Endothelial cell of umbilical vein (primary cell): ENCODE measurements at regions not wholly inside any gene's neighbourhood (a gene's known extent, or its start where the extent isn't known, plus 50 kb on each side); places are given as distances from the start of the nearest gene placed in this dataset.
"Not testable (repeated sequence)": the region's sequence is repeated elsewhere in the genome, so short reads cannot be mapped to it uniquely, and the experiment has no call there.

Experiments
- BruUV-seq: library from RNA; stranded (reverse); fragments of 400-500 nt; replicated peaks from 2 replicates; lab custom pipeline; 2021; lab: Mats Ljungman, UMichigan
- CTCF ChIA-PET: fragments of 300-600, 350-600 bp; sonication (Branson Sonifier 250); formaldehyde crosslinking; loops from one replicate; lab custom pipeline; 2021; ENCODE audit warnings: antibody characterized with exemption, inconsistent platforms; lab: Charles Lee
- POLR2A ChIA-PET: fragments of 300-600, 350-600 bp; sonication (Branson Sonifier 250); formaldehyde crosslinking; loops from one replicate; lab custom pipeline; 2021; ENCODE audit warnings: antibody characterized with exemption, inconsistent platforms; lab: Charles Lee
- DNase-seq: peaks from one replicate; pipeline ENCODE4 v3.0.0-alpha.2; 2011; ENCODE audit warnings: low read depth, low spot score
- FAIRE-seq: peaks from 2 replicates; lab custom pipeline; 2011; peaks lifted over from hg19 to GRCh38; lab: Jason Lieb, UNC
- H2AFZ ChIP-seq: 2 replicates; pipeline ENCODE4 v1.6.0; 2012; ENCODE audit warnings: low read depth, low read length, control low read depth, inconsistent platforms
- H3K27ac ChIP-seq: 2 replicates; pipeline ENCODE4 v1.5.1; 2011; ENCODE audit warnings: low read depth, mild to moderate bottlenecking, control low read depth, low read length, moderate library complexity; ENCODE audit not compliant: insufficient read depth
- H3K27me3 ChIP-seq, 2 experiments: 2 replicates each; pipeline versions ENCODE4 v1.6.0 to v1.6.1; 2011; ENCODE audit warnings: low read length in 2 of 2, mixed read lengths in 1 of 2; ENCODE audit not compliant: control insufficient read depth in 2 of 2, insufficient read depth in 2 of 2
- H3K36me3 ChIP-seq, 2 experiments: 2 replicates in 1 of 2; 3 replicates in 1 of 2; pipeline ENCODE4 v1.5.1; 2011; ENCODE audit warnings: low read length in 2 of 2, mild to moderate bottlenecking in 1 of 2, moderate library complexity in 1 of 2; ENCODE audit not compliant: control insufficient read depth in 2 of 2, insufficient read depth in 2 of 2; ENCODE audit errors: extremely low read depth in 1 of 2
- H3K4me1 ChIP-seq: 3 replicates; pipeline ENCODE4 v1.5.1; 2011; ENCODE audit warnings: mild to moderate bottlenecking, low read length; ENCODE audit not compliant: control insufficient read depth, insufficient read depth; ENCODE audit errors: extremely low read depth
- H3K4me2 ChIP-seq: 2 replicates; pipeline ENCODE4 v1.6.1; 2011; ENCODE audit warnings: low read length, control low read depth, mixed read lengths; ENCODE audit not compliant: insufficient read depth
- H3K4me3 ChIP-seq, 3 experiments: fragments of 200-600 bp in 1 of 3; sonication (generic), shearing (Covaris generic) in 1 of 3; replicated peaks in 1 of 3; 2 replicates each; pipeline ENCODE4 v1.5.1; 2011 to 2016; ENCODE audit warnings: control low read depth in 3 of 3, low read length in 3 of 3, mild to moderate bottlenecking in 2 of 3, inconsistent platforms in 1 of 3, low read depth in 1 of 3, moderate library complexity in 1 of 3; ENCODE audit not compliant: insufficient read depth in 1 of 3
- H3K79me2 ChIP-seq: 2 replicates; pipeline ENCODE4 v1.6.0; 2012; ENCODE audit warnings: low read length, inconsistent platforms; ENCODE audit not compliant: control insufficient read depth, insufficient read depth
- H3K9ac ChIP-seq: replicated peaks from 2 replicates; pipeline ENCODE3; 2011; ENCODE audit warnings: low read length, control low read depth; ENCODE audit not compliant: insufficient read depth; ENCODE audit errors: extremely low read depth
- H3K9me1 ChIP-seq: replicated peaks from 3 replicates; pipeline ENCODE4 v1.6.0; 2011; ENCODE audit warnings: mild to moderate bottlenecking, low read length; ENCODE audit not compliant: control insufficient read depth, insufficient read depth; ENCODE audit errors: extremely low read depth
- H3K9me3 ChIP-seq: replicated peaks from 2 replicates; pipeline ENCODE4 v1.5.1; 2012; ENCODE audit warnings: low read length, inconsistent platforms; ENCODE audit not compliant: control insufficient read depth, insufficient read depth
- H4K20me1 ChIP-seq: replicated peaks from 2 replicates; pipeline ENCODE3; 2011; ENCODE audit warnings: mild to moderate bottlenecking, low read length; ENCODE audit not compliant: control insufficient read depth, insufficient read depth; ENCODE audit errors: extremely low read depth
- EZH2 ChIP-seq: IDR thresholded peaks from 2 replicates; pipeline ENCODE4 v1.6.1; 2012; ENCODE audit warnings: borderline replicate concordance, low read depth, mild to moderate bottlenecking, moderate library complexity, low read length, inconsistent platforms; ENCODE audit not compliant: severe bottlenecking
- FOS ChIP-seq: IDR thresholded peaks from 2 replicates; pipeline ENCODE4 v1.6.1; 2011; ENCODE audit warnings: mild to moderate bottlenecking, low read length, moderate library complexity, borderline replicate concordance; ENCODE audit not compliant: insufficient read depth
- GATA2 ChIP-seq: IDR thresholded peaks from 2 replicates; pipeline ENCODE4 v1.7.0; 2011; ENCODE audit warnings: low read depth, mild to moderate bottlenecking, moderate library complexity, mixed read lengths, low read length; ENCODE audit not compliant: insufficient read length, insufficient read depth
- JUN ChIP-seq: IDR thresholded peaks from 2 replicates; pipeline ENCODE4 v1.6.1; 2011; ENCODE audit warnings: borderline replicate concordance, low read depth; ENCODE audit not compliant: insufficient read length, insufficient read depth
- MAX ChIP-seq: IDR thresholded peaks from 2 replicates; pipeline ENCODE4 v1.6.1; 2011; ENCODE audit not compliant: insufficient read depth, insufficient read length
- MYC ChIP-seq: IDR thresholded peaks from one replicate; pipeline ENCODE4 v1.6.1; 2011; ENCODE audit warnings: mild to moderate bottlenecking, low read depth, low read length
- POLR2A ChIP-seq: IDR thresholded peaks from 2 replicates; pipeline ENCODE4 v1.6.1; 2012; ENCODE audit warnings: low read depth, mild to moderate bottlenecking, control low read depth, low read length
- POLR2AphosphoS5 ChIP-seq: IDR thresholded peaks from 2 replicates; pipeline ENCODE4 v1.6.1; 2012; ENCODE audit warnings: low read depth, mild to moderate bottlenecking, control low read depth, low read length, moderate library complexity; ENCODE audit not compliant: insufficient read depth
- dilution Hi-C: fragments of 300-500 bp; cut with MboI; formaldehyde crosslinking; loops from one replicate; pipeline ENCODE4 v1.15.0; 2019; ENCODE audit warnings: low sequenced_read_pairs; ENCODE audit not compliant: extremely low pct_ligation_motif_present
- intact Hi-C: fragments of 100-400 bp; cut with micrococcal nuclease; formaldehyde crosslinking; loops from one replicate; pipeline ENCODE4 v1.10.0; 2022
- TF ChIP-seq, protein P1 (sequence below), 2 donors: IDR thresholded peaks; 1 replicate in 1 of 2; 2 replicates in 1 of 2; pipeline ENCODE4 v1.5.1; 2011; ENCODE audit warnings: low read length in 2 of 2, mild to moderate bottlenecking in 2 of 2, moderate library complexity in 2 of 2, control low read depth in 1 of 2, inconsistent platforms in 1 of 2, low read depth in 1 of 2; ENCODE audit not compliant: insufficient read depth in 1 of 2; ENCODE audit errors: extremely low read depth in 1 of 2

- Histone ChIP-seq H3K4me1 (no peaks in the 10 kb centered on the region), H3K79me2 (no peaks in the 10 kb centered on the region), H3K27ac (no peak overlapping the region), H3K4me3 (no peak overlapping the region), H3K9me3 (no peaks in the 10 kb centered on the region), H4K20me1 (no peaks in the 10 kb centered on the region), H3K9ac (no peak overlapping the region), H3K4me2 (no peak overlapping the region), H2AFZ (no peak overlapping the region), H3K36me3 (no peaks in the 10 kb centered on the region), H3K27me3 (no peaks in the 10 kb centered on the region), H3K9me1 (no peaks in the 10 kb centered on the region)
- TF ChIP-seq MYC (no peak), POLR2AphosphoS5 (no peak), GATA2 (no peak), EZH2 (no peak), POLR2A (no peak), JUN (no peak), FOS (no peak), MAX (no peak)
- TF ChIP-seq, protein P1, sequence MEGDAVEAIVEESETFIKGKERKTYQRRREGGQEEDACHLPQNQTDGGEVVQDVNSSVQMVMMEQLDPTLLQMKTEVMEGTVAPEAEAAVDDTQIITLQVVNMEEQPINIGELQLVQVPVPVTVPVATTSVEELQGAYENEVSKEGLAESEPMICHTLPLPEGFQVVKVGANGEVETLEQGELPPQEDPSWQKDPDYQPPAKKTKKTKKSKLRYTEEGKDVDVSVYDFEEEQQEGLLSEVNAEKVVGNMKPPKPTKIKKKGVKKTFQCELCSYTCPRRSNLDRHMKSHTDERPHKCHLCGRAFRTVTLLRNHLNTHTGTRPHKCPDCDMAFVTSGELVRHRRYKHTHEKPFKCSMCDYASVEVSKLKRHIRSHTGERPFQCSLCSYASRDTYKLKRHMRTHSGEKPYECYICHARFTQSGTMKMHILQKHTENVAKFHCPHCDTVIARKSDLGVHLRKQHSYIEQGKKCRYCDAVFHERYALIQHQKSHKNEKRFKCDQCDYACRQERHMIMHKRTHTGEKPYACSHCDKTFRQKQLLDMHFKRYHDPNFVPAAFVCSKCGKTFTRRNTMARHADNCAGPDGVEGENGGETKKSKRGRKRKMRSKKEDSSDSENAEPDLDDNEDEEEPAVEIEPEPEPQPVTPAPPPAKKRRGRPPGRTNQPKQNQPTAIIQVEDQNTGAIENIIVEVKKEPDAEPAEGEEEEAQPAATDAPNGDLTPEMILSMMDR (IDR thresholded peaks at IDR 0.05; ENCODE audit: extremely low read depth in 1 of 2, insufficient read depth in 1 of 2, low read depth in 1 of 2, low read length in 2 of 2) = no peak
- POLR2A ChIA-PET = no interaction called here
- FAIRE-seq = no peak
- DNase-seq = no peak
- CTCF ChIA-PET = no interaction called here
- dilution Hi-C loops (no loop called here), intact Hi-C loops (no loop called here)
- no TSS peak for BruUV-seq
These were observed 1094.1 kb downstream of the DNAJB9 start for GRCh38 chr7:109663806-109664205.

DNA sequence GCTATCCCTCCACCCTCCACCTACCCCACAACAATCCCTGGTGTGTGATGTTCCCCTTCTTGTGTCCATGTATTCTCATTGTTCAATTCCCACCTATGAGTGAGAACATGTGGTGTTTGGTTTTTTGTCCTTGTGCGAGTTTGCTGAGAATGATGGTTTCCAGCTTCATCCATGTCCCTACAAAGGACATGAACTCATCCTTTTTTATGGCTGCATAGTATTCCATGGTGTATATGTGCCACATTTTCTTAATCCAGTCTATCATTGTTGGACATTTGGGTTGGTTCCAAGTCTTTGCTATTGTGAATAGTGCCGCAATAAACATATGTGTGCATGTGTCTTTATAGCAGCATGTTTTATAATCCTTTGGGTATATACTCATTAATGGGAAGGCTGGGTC is 1117.6 kb downstream of the DNAJB9 start:
- intact Hi-C loops, H3K4me1 ChIP-seq, POLR2A ChIA-PET, H3K27ac ChIP-seq, H3K4me2 ChIP-seq, H3K79me2 ChIP-seq, DNase-seq, H2AFZ ChIP-seq, H3K9me1 ChIP-seq, H3K9me3 ChIP-seq, H3K9ac ChIP-seq, H3K36me3 ChIP-seq, dilution Hi-C loops, H3K4me3 ChIP-seq, CTCF ChIA-PET, H3K27me3 ChIP-seq, BruUV-seq, FAIRE-seq, H4K20me1 ChIP-seq: not testable (repeated sequence)

- CTCF ChIA-PET, H3K27me3 ChIP-seq, H3K4me1 ChIP-seq, dilution Hi-C loops, POLR2A ChIA-PET, H3K36me3 ChIP-seq, H3K4me2 ChIP-seq, BruUV-seq, H3K9ac ChIP-seq, H3K9me3 ChIP-seq, H3K27ac ChIP-seq, intact Hi-C loops, H3K9me1 ChIP-seq, FAIRE-seq, DNase-seq, H3K4me3 ChIP-seq, H2AFZ ChIP-seq, H3K79me2 ChIP-seq, H4K20me1 ChIP-seq: not testable (repeated sequence)
These were observed 1122.9 kb downstream of the DNAJB9 start for GRCh38 chr7:109692613-109693012.
